Medulla oblongata (tissue), 1 donor: ENCODE measurements at regions not wholly inside any gene's neighbourhood (a gene's known extent, or its start where the extent isn't known, plus 50 kb on each side); places are given as distances from the start of the nearest gene placed in this dataset.

Experiments used
- DNase-seq: peaks from one replicate; pipeline ENCODE4 v3.0.0-alpha.2; 2015; ENCODE audit errors: extremely low spot score

GRCh38 chr3:135471911-135472310 lies 493.6 kb upstream of the PPP2R3A start:
- no peak for DNase-seq

- no peak for DNase-seq
These were observed 492.1 kb upstream of the PPP2R3A start for GRCh38 chr3:135473449-135473848.

GRCh38 chr3:135487261-135487660 lies 478.3 kb upstream of the PPP2R3A start:
- peak; percentile 27 for DNase-seq

- DNase-seq: no peak
These were observed 475.2 kb upstream of the PPP2R3A start for GRCh38 chr3:135490219-135490915.

- DNase-seq: no peak
These were observed 473.9 kb upstream of the PPP2R3A start for GRCh38 chr3:135491491-135492205.

- no peak for DNase-seq
These were observed 469.6 kb upstream of the PPP2R3A start for GRCh38 chr3:135495891-135496290.

GRCh38 chr3:135497979-135498378 lies 467.5 kb upstream of the PPP2R3A start:
- DNase-seq: no peak

GRCh38 chr3:135499426-135499825 lies 466.1 kb upstream of the PPP2R3A start:
- no peak for DNase-seq

GRCh38 chr3:135500034-135500433 lies 465.5 kb upstream of the PPP2R3A start:
- DNase-seq: no peak

- DNase-seq: no peak
These were observed 462.3 kb upstream of the PPP2R3A start for GRCh38 chr3:135503065-135503759.

- peak; percentile 77 for DNase-seq
These were observed 461.5 kb upstream of the PPP2R3A start for GRCh38 chr3:135503760-135504686.

GRCh38 chr3:135513106-135514059 lies 452.1 kb upstream of the PPP2R3A start:
- DNase-seq: no peak

- no peak for DNase-seq
These were observed 451.5 kb upstream of the PPP2R3A start for GRCh38 chr3:135514060-135514448.

- DNase-seq: no peak
These were observed 449.4 kb upstream of the PPP2R3A start for GRCh38 chr3:135516143-135516542.

- DNase-seq: no peak
These were observed 437.0 kb upstream of the PPP2R3A start for GRCh38 chr3:135528413-135529015.

- no peak for DNase-seq
These were observed 433.5 kb upstream of the PPP2R3A start for GRCh38 chr3:135532021-135532420.

GRCh38 chr3:135538123-135538522 lies 427.4 kb upstream of the PPP2R3A start:
- DNase-seq: no peak

- DNase-seq: no peak
These were observed 426.2 kb upstream of the PPP2R3A start for GRCh38 chr3:135539351-135539750.

GRCh38 chr3:135539854-135540253 lies 425.7 kb upstream of the PPP2R3A start:
- no peak for DNase-seq

GRCh38 chr3:135549928-135550494 lies 415.5 kb upstream of the PPP2R3A start:
- no peak for DNase-seq
